Activated CD8-positive, alpha-beta memory T cell treated with anti-CD3 and anti-CD28 coated beads, Interleukin-2, amount 10 ng/mL, durations not matched to agents 7 days and 5 days (primary cell): ENCODE measurements at regions not wholly inside any gene's neighbourhood (a gene's known extent, or its start where the extent isn't known, plus 50 kb on each side); places are given as distances from the start of the nearest gene placed in this dataset.
A peak's percentile ranks its signal among the peaks of the same experiment; 100 is the strongest.
"Not testable (repeated sequence)": the region's sequence is repeated elsewhere in the genome, so short reads cannot be mapped to it uniquely, and the experiment has no call there.

Experiments
- ATAC-seq: fragments of 150-1000 bp; cut with Tn5 transposase; one replicate; pipeline ENCODE4 v1.10.0; 2021; ENCODE audit warnings: moderate library complexity
- CTCF ChIA-PET: fragments of 350-600 bp; sonication (Branson Sonifier 250); formaldehyde crosslinking; loops from one replicate; lab custom pipeline; 2021; ENCODE audit warnings: antibody characterized with exemption; lab: Charles Lee
- DNase-seq: peaks from one replicate; pipeline ENCODE4 v3.0.0-alpha.2; 2020
- H3K27ac Mint-ChIP-seq: one replicate; pipeline ENCODE4 v1.8.0; 2021; ENCODE audit warnings: mild to moderate bottlenecking, mixed read lengths
- H3K27me3 Mint-ChIP-seq: one replicate; pipeline ENCODE4 v1.8.0; 2021; ENCODE audit warnings: mixed read lengths
- H3K36me3 Mint-ChIP-seq: one replicate; pipeline ENCODE4 v1.8.0; 2021; ENCODE audit warnings: mild to moderate bottlenecking, mixed read lengths
- H3K4me1 Mint-ChIP-seq: one replicate; pipeline ENCODE4 v1.8.0; 2021; ENCODE audit warnings: mixed read lengths
- H3K4me3 Mint-ChIP-seq: one replicate; pipeline ENCODE4 v1.8.0; 2021; ENCODE audit warnings: mild to moderate bottlenecking, moderate library complexity, mixed read lengths
- H3K9me3 Mint-ChIP-seq: one replicate; pipeline ENCODE4 v1.8.0; 2022; ENCODE audit warnings: low read depth, mixed read lengths

DNA sequence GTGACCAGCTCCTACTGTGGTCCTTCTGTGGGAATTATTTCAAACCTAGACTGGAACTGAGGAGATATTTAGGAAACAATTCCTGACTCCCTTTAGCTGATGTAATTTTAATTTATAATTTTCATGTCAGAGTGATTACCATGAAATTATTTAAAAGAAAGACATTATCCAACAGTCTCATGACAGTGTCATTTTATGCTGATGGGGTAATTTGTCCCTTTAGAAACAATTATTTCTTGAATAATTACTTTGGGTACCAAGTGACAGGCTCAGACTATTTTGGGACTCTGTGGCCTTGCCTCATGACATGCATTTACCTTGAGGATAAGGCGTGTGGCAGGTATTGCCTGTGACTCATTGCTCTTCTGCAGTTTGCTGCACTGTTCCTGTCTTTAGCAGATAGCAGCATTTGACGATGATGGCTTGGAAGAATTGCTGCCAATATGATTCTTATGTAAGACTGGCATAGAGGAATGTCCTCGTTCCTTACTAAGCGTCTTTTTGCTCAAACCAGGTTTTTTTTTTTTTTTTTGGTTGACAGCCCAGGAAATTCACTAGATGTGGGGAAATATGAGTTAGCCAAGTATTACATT is 206.0 kb upstream of the HMCN1 start:
- H3K4me1 Mint-ChIP-seq: no peaks in the 10 kb centered on the region
- CTCF ChIA-PET: no interaction called here
- H3K27ac Mint-ChIP-seq: no peak overlapping the region
- peaks cover 9% of the 10 kb centered on the region for H3K36me3 Mint-ChIP-seq
- H3K4me3 Mint-ChIP-seq: no peak overlapping the region
- DNase-seq (no peak), ATAC-seq (no peak)
- H3K9me3 Mint-ChIP-seq: peaks cover 8% of the 10 kb centered on the region
- H3K27me3 Mint-ChIP-seq: no peaks in the 10 kb centered on the region

DNA sequence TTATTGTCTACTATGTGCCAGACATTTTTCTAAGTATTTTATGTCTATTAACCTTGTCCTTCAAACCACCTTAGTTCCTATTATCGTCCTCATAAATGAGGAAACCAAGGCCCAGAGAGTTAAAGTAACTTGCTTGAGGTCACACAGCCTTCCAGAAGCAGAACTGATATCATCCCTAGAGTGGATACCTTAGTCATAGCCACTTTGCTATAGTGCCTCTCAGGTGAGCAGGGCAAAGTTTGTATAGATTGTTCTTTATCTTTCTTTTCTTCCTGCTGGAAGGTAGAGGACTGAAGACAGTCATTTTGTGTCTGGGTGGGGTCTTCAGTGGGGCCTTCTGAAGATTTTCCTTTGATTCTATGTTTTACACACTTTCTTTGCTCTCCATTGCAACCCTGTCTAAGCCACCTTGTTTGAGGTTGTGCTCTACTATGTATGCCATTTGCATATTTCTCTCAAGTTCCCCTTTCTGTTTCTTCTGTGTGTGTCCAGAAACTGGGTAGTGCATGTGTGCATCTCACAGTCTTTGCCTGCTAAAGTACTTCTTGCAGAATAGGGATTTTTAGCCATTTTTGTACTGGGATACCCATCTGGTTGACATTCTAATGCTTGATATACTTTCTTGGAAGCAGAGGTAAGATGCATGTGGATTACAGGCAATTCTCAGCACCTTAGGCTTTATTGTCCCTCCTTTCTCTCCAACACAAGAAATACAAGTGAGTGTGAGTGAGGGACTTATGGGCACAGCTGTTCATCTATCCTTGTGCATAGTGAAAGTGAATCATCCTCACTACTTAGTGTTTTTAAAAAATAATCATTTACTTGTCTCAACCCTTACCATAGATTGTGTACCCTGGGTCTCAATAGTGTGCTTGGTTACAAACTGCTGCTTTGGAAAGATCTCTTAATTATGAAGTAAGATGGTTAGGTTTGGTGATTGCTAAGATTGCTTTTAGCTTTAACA is 207.6 kb upstream of the HMCN1 start:
- H3K27ac Mint-ChIP-seq: no peak overlapping the region
- peaks cover 10% of the 10 kb centered on the region for H3K36me3 Mint-ChIP-seq
- DNase-seq: no peak
- no peaks in the 10 kb centered on the region for H3K4me1 Mint-ChIP-seq
- peaks cover 11% of the 10 kb centered on the region for H3K9me3 Mint-ChIP-seq
- ATAC-seq: no peak
- CTCF ChIA-PET: no interaction called here
- H3K4me3 Mint-ChIP-seq: no peak overlapping the region
- H3K27me3 Mint-ChIP-seq: no peaks in the 10 kb centered on the region

DNA sequence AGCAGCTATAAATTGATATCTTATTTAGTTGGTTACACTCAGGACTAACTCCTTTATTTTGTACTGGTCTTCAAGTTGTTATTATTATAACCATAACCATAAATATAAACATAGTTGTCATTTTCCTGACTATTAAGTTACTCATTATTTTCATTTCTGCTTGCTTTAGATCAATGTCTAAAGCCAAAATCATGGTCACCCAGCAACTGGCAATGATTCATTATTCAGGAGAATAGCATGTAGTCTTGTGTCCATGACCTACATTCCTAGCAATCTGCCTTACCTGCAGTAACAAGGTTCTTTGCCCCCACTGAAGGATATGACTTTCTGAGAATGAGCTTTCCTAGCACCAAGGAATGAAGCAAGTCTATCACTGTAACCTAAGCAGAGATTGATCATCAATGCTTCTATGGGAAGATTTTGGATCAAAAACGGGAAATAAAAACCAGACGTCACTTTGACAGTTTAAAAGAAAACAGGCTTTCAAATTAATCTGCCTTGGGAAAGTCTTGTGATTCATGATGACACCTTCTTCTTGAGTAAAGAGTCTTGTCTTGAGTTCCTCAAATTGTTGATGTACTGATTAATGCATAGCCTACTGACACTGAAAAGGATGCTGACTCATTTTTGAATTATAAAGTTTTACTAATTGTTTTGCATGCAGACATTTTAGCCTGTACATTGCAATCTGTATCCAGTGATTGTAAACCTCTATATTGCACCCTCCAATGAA is 203.3 kb upstream of the IVNS1ABP start:
- Mint-ChIP-seq H3K4me3 (no peak overlapping the region), H3K27ac (peak overlapping the region; percentile 70), H3K9me3 (peaks cover 25% of the 10 kb centered on the region), H3K27me3 (no peaks in the 10 kb centered on the region), H3K36me3 (peaks cover 43% of the 10 kb centered on the region), H3K4me1 (peaks cover 10% of the 10 kb centered on the region)
- CTCF ChIA-PET: no interaction called here
- peak; percentile 23 for ATAC-seq
- DNase-seq: no peak

DNA sequence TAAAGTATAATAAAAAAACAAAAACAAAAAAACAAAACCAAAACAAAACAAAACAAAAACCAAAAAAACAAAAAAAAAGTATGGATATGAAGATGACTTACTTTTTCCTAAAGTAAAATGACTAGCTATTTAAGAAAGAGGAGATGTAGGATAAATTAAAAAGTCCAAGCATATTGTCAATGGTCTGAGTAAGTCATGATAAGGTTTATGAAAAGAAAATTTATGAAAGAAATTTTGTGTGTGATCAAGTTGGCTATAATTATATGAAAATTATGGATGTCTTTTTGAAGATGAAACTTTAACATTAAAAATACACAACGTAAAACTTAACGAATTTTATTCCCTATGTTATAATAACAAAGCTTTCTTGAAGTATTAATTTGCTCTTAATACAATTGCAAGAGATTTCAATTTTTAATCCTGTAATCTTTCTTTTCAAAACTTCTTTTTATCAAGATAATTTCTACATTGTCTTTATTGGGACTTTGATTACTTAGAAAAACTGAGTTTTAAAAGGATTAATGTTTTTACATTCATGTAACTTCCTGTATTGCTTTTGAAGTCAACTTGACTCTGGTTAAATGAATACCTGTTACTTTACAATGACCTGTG is 200.9 kb upstream of the IVNS1ABP start:
- peaks cover 17% of the 10 kb centered on the region for H3K4me1 Mint-ChIP-seq
- no peak for DNase-seq
- no peak overlapping the region for H3K4me3 Mint-ChIP-seq
- CTCF ChIA-PET: no interaction called here
- no peak for ATAC-seq
- peaks cover 51% of the 10 kb centered on the region for H3K36me3 Mint-ChIP-seq
- no peak overlapping the region for H3K27ac Mint-ChIP-seq
- H3K9me3 Mint-ChIP-seq: peaks cover 19% of the 10 kb centered on the region
- H3K27me3 Mint-ChIP-seq: no peaks in the 10 kb centered on the region

DNA sequence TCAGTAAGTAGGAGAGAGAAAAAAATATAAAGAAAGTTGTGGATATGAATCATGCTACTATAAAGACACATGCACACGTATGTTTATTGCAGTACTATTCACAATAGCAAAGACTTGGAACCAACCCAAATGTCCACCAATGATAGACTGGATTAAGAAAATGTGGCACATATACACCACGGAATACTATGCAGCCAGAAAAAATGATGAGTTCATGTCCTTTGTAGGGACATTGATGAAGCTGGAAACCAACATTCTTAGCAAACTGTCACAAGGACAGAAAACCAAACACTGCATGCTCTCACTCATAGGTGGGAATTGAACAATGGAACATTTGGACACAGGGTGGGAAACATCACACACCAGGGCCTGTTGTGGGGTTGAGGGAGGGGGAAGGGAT is 200.3 kb upstream of the IVNS1ABP start:
- peaks cover 51% of the 10 kb centered on the region for H3K36me3 Mint-ChIP-seq
- H3K4me3 Mint-ChIP-seq, CTCF ChIA-PET, H3K27ac Mint-ChIP-seq, DNase-seq, ATAC-seq, H3K27me3 Mint-ChIP-seq: not testable (repeated sequence)
- H3K4me1 Mint-ChIP-seq: peaks cover 17% of the 10 kb centered on the region
- H3K9me3 Mint-ChIP-seq: peaks cover 18% of the 10 kb centered on the region

DNA sequence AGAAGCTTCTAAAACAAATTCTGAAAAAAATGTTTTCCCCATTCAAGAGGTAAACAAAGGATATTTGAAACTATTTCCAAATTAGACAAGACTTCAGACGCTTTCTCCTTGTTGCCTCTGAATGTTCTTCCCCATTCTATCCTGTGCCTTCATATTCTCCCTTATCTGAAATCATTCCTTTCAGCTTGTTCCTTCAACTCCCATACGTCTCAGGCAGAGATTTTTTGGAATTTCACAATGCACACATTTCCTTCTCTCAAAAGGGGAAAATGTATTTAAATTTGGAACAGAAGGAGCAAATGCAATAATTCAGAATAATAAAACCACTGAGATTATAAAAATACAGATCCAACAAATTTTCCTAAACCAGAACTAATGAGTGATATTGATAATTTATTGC is 198.7 kb upstream of the IVNS1ABP start:
- Mint-ChIP-seq H3K4me1 (peaks cover 13% of the 10 kb centered on the region), H3K27me3 (no peaks in the 10 kb centered on the region), H3K36me3 (peaks cover 47% of the 10 kb centered on the region), H3K4me3 (no peak overlapping the region), H3K27ac (no peak overlapping the region), H3K9me3 (peaks cover 18% of the 10 kb centered on the region)
- CTCF ChIA-PET: no interaction called here
- ATAC-seq (no peak), DNase-seq (no peak)

DNA sequence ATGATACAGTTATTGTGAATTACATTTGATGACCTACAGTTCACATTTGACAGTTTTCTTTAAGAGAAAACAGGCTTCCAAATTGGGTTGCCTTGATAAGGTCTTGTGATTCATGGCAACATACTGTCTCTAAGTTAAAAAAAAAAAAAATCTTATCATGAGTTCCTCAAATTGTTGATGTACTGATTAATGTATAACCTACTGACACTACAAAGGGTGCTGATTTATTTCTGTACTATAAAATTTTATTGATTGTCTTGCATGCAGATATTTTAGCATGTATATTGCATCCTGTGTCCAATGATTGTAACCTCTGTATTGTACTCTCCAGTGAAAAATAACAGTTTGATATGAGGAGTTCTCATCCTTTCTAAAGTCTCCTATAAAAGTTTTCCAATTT is 197.3 kb upstream of the IVNS1ABP start:
- H3K4me3 Mint-ChIP-seq: no peak overlapping the region
- peaks cover 7% of the 10 kb centered on the region for H3K4me1 Mint-ChIP-seq
- no peaks in the 10 kb centered on the region for H3K27me3 Mint-ChIP-seq
- peaks cover 37% of the 10 kb centered on the region for H3K36me3 Mint-ChIP-seq
- CTCF ChIA-PET: interaction anchor here (1.3 kb wide), 1 partner anchor 121 kb away, joined by 3 read pairs; no protein-coding TSS in a partner anchor
- DNase-seq: no peak
- H3K9me3 Mint-ChIP-seq: peaks cover 12% of the 10 kb centered on the region
- no peak for ATAC-seq
- H3K27ac Mint-ChIP-seq: no peak overlapping the region

DNA sequence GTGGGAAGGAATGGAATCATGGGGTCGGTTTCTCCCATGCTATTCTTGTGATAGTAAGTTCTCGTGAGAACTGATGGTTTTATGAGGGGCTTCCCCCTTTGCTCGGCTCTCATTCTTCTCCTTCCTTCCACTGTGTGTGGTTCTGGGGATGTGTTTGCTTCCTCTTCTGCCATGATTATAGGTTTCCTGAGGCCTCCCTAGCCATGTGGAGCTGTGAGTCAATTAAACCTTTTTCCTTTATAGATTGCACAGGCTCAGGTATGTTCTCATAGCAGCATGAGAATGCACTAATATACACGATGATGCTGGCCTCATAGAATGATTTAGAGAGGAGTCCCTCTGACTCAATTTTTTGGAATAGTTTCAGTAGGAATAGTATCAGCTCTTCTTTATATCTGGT is 195.4 kb upstream of the IVNS1ABP start:
- CTCF ChIA-PET: no interaction called here
- no peak overlapping the region for H3K27ac Mint-ChIP-seq
- no peak for ATAC-seq

DNA sequence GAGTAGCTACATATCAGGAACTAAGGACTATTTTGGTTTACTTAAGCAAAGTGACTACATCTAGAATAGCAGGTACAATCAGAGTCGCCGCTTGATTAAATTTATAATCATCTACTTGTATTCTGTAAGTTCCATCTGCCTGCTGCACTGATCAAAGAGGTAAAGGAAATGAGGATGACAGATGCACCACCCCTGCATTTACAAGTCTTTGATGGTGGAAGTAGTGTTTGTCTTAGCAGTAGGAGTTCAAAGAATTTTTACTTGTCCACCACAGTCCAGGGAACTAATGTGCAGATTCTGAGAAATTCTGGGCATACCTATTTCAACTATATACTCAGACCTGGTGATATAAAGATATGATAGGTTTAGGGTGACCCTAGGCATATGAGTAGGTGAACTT is 184.1 kb upstream of the IVNS1ABP start:
- ATAC-seq (no peak), DNase-seq (no peak)
- Mint-ChIP-seq H3K4me1 (peaks cover 12% of the 10 kb centered on the region), H3K4me3 (no peak overlapping the region), H3K36me3 (peaks cover 6% of the 10 kb centered on the region), H3K27me3 (no peaks in the 10 kb centered on the region), H3K27ac (no peak overlapping the region), H3K9me3 (peaks cover 2% of the 10 kb centered on the region)
- CTCF ChIA-PET: no interaction called here

More for the DNA sequence above, 195.4 kb upstream of the IVNS1ABP start:
- DNase-seq: no peak
- H3K4me3 Mint-ChIP-seq: no peak overlapping the region
- peaks cover 7% of the 10 kb centered on the region for H3K4me1 Mint-ChIP-seq
- peaks cover 36% of the 10 kb centered on the region for H3K36me3 Mint-ChIP-seq
- no peaks in the 10 kb centered on the region for H3K27me3 Mint-ChIP-seq
- peaks cover 10% of the 10 kb centered on the region for H3K9me3 Mint-ChIP-seq

DNA sequence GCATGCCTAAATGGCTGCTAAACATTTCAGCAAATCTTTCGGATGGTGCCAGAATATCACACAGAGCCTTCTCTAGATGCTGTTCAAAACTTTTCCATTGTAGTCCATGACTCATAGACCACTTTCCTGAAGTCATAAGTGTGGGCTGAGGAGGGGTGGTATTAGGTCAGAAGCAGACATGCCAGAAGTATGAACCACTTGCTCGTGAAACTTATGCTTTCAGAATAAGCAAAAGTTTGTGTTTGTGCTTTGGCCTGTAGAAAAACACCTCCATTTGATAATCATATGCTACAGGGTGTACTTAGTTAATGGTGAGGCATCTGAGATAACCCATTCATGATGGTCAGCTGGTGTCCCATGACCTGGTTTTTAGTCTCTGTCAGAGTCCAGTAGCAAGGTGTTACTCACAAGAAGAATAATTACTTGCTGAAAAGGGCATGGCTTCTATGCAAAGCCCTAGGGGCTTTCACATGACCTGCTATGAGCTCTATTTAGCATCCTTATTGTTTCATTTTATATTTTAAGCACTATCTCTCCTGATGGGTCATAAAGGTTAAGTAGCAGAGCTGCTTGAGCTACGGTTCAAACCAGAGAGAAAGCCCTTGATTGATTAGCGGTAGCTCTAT is 183.1 kb upstream of the IVNS1ABP start:
- H3K27ac Mint-ChIP-seq: no peak overlapping the region
- ATAC-seq (peak; percentile 60), DNase-seq (no peak)
- H3K27me3 Mint-ChIP-seq: no peaks in the 10 kb centered on the region
- H3K4me3 Mint-ChIP-seq: no peak overlapping the region
- H3K4me1 Mint-ChIP-seq: peaks cover 20% of the 10 kb centered on the region
- peaks cover 2% of the 10 kb centered on the region for H3K9me3 Mint-ChIP-seq
- peaks cover 5% of the 10 kb centered on the region for H3K36me3 Mint-ChIP-seq
- CTCF ChIA-PET: no interaction called here

DNA sequence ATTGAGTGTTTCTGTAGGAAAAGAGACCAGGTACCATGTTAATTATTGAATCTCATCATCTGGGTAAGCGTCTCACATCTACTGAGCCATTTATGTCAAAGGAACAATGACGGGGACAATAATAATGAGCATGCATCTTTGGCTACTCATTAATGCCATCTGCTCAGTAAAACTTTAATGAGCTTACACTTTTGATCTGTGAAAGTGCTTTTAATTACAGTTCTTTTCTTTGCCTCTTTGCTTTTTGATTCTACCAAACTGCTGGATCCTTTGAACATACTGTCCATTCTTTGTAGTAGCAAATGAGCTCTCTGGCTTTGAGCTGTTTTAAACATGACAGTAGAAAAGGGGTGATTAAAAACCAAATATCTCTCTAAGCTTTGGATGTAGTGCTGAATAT is 181.2 kb upstream of the IVNS1ABP start:
- Mint-ChIP-seq H3K9me3 (no peaks in the 10 kb centered on the region), H3K36me3 (peaks cover 5% of the 10 kb centered on the region), H3K4me3 (no peak overlapping the region), H3K27me3 (no peaks in the 10 kb centered on the region), H3K4me1 (peaks cover 22% of the 10 kb centered on the region), H3K27ac (no peak overlapping the region)
- CTCF ChIA-PET: interaction anchor here (1.1 kb wide), 1 partner anchor 14 kb away, joined by 3 read pairs; no protein-coding TSS in a partner anchor
- DNase-seq (no peak), ATAC-seq (no peak)

DNA sequence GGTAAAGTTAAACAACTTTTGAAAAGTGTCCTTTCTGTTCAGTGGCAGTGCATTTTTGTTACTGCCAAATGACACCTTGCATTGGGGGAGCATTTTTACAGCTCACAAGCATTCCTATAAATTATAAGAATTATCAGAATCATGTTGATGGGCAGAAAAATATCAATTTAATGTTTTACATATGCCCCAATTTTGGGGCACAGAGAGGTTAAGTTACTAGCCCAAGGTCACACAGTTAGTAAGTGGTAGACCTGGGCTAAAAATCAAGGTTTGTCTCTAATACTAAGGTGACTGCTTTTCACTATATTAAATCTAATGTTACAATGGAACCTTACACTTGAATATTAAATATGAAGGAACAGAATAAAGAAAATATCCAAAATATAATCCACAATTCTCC is 180.1 kb upstream of the IVNS1ABP start:
- ATAC-seq (no peak), DNase-seq (no peak)
- no peak overlapping the region for H3K4me3 Mint-ChIP-seq
- H3K4me1 Mint-ChIP-seq: peaks cover 22% of the 10 kb centered on the region
- CTCF ChIA-PET: no interaction called here
- H3K36me3 Mint-ChIP-seq: peaks cover 2% of the 10 kb centered on the region
- no peaks in the 10 kb centered on the region for H3K27me3 Mint-ChIP-seq
- H3K9me3 Mint-ChIP-seq: no peaks in the 10 kb centered on the region
- H3K27ac Mint-ChIP-seq: no peak overlapping the region

DNA sequence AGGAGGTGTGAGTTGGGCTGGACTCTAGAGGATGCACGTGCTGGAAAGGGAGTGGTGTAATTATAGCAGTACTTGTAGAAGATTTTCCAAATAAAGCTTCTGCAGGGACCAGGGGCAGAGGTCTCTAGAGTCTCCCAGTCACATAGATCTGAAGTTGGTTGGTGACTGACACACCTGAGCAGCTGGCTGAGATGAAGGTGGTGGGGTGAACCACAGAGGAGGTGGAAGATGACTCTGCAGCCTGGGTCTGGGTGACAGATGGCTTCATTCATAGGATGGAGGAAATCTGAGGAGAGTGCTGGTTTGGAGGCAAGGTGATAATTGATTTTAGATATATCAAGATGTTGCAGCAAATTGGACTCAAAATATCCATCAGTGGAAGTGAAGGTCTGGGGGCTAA is 178.9 kb upstream of the IVNS1ABP start:
- Mint-ChIP-seq H3K27ac (no peak overlapping the region), H3K9me3 (no peaks in the 10 kb centered on the region), H3K27me3 (no peaks in the 10 kb centered on the region), H3K4me3 (no peak overlapping the region), H3K4me1 (peaks cover 22% of the 10 kb centered on the region), H3K36me3 (peaks cover 2% of the 10 kb centered on the region)
- peak; percentile 55 for ATAC-seq
- CTCF ChIA-PET: no interaction called here
- DNase-seq: peak; percentile 52
